Epithelial cell of prostate (primary cell): ENCODE measurements at regions not wholly inside any gene's neighbourhood (a gene's known extent, or its start where the extent isn't known, plus 50 kb on each side); places are given as distances from the start of the nearest gene placed in this dataset.
"Not testable (repeated sequence)": the region's sequence is repeated elsewhere in the genome, so short reads cannot be mapped to it uniquely, and the experiment has no call there.

ENCODE experiments used
- DNase-seq: peaks from one replicate; pipeline ENCODE4 v3.0.0-alpha.2; 2011; ENCODE audit warnings: low read depth, low spot score
- H3K27ac ChIP-seq: fragments of 450-650 bp; 2 replicates; pipeline ENCODE4 v1.5.1; 2017; ENCODE audit warnings: mild to moderate bottlenecking

- H3K27ac ChIP-seq, result no peak overlapping the region
- peak; percentile 22 for DNase-seq
Measured at GRCh38 chr7:81447351-81447952, 322.4 kb downstream of the HGF start.

GRCh38 chr7:81446212-81446611, 323.6 kb downstream of the HGF start:
- no peak for DNase-seq
- no peak overlapping the region for H3K27ac ChIP-seq

- no peak overlapping the region for H3K27ac ChIP-seq
- DNase-seq, result no peak
Measured at GRCh38 chr7:81445462-81445861, 324.4 kb downstream of the HGF start.

GRCh38 chr7:81441750-81442149, 328.1 kb downstream of the HGF start:
- no peak for DNase-seq
- H3K27ac ChIP-seq, result no peak overlapping the region

GRCh38 chr7:81439591-81439990, 330.3 kb downstream of the HGF start:
- DNase-seq, result no peak
- H3K27ac ChIP-seq, result no peak overlapping the region

GRCh38 chr7:81437160-81437559, 332.7 kb downstream of the HGF start:
- not testable (repeated sequence) for DNase-seq, H3K27ac ChIP-seq

GRCh38 chr7:81433692-81434331, 336.0 kb downstream of the HGF start:
- DNase-seq, result no peak
- no peak overlapping the region for H3K27ac ChIP-seq

GRCh38 chr7:81433206-81433605, 336.6 kb downstream of the HGF start:
- H3K27ac ChIP-seq, result no peak overlapping the region
- DNase-seq, result no peak

- no peak for DNase-seq
- H3K27ac ChIP-seq, result no peak overlapping the region
Measured at GRCh38 chr7:81430761-81431160, 339.1 kb downstream of the HGF start.

- H3K27ac ChIP-seq, result no peak overlapping the region
Measured at GRCh38 chr7:81430150-81430549, 339.7 kb downstream of the HGF start.

GRCh38 chr7:81427461-81427860, 342.4 kb downstream of the HGF start:
- DNase-seq, result no peak
- H3K27ac ChIP-seq, result no peak overlapping the region

More at GRCh38 chr7:81430150-81430549, 339.7 kb downstream of the HGF start:
- no peak for DNase-seq

GRCh38 chr7:81420526-81421226, 349.2 kb downstream of the HGF start:
- H3K27ac ChIP-seq, result no peak overlapping the region
- no peak for DNase-seq

- no peak overlapping the region for H3K27ac ChIP-seq
- DNase-seq, result no peak
Measured at GRCh38 chr7:81419731-81420130, 350.1 kb downstream of the HGF start.

- no peak for DNase-seq
Measured at GRCh38 chr7:81416659-81417058, 353.2 kb downstream of the HGF start.

GRCh38 chr7:81415181-81415580, 354.7 kb downstream of the HGF start:
- peak overlapping the region; percentile 33 for H3K27ac ChIP-seq
- no peak for DNase-seq

More at GRCh38 chr7:81416659-81417058, 353.2 kb downstream of the HGF start:
- H3K27ac ChIP-seq, result no peak overlapping the region

- H3K27ac ChIP-seq, result peak overlapping the region; percentile 33
- no peak for DNase-seq
Measured at GRCh38 chr7:81414411-81414810, 355.4 kb downstream of the HGF start.

- DNase-seq, result peak; percentile 71
- H3K27ac ChIP-seq, result peak overlapping the region; percentile 44
Measured at GRCh38 chr7:81410471-81411117, 359.3 kb downstream of the HGF start.

- peak; percentile 6 for DNase-seq
- no peak overlapping the region for H3K27ac ChIP-seq
Measured at GRCh38 chr7:81408728-81409127, 361.1 kb downstream of the HGF start.

- no peak overlapping the region for H3K27ac ChIP-seq
- DNase-seq, result no peak
Measured at GRCh38 chr7:81407094-81407493, 362.8 kb downstream of the HGF start.

GRCh38 chr7:81404669-81405068, 365.2 kb downstream of the HGF start:
- DNase-seq, result no peak
- no peak overlapping the region for H3K27ac ChIP-seq

GRCh38 chr7:81402227-81402626, 367.6 kb downstream of the HGF start:
- H3K27ac ChIP-seq, result no peak overlapping the region
- no peak for DNase-seq
